HL-60 (cell line): ENCODE measurements at regions not wholly inside any gene's neighbourhood (a gene's known extent, or its start where the extent isn't known, plus 50 kb on each side); places are given as distances from the start of the nearest gene placed in this dataset.

Experiments used
- CTCF ChIP-seq: IDR thresholded peaks from one replicate; pipeline ENCODE4 v1.5.1; 2011; ENCODE audit warnings: low read length, control low read depth, inconsistent platforms; ENCODE audit not compliant: insufficient read depth
- GABPA ChIP-seq: IDR thresholded peaks from 2 replicates; pipeline ENCODE4 v1.6.1; 2012; ENCODE audit warnings: low read depth
- TF ChIP-seq, protein P1 (sequence below): IDR thresholded peaks from 2 replicates; pipeline ENCODE4 v1.6.1; 2012; ENCODE audit warnings: low read depth; ENCODE audit not compliant: insufficient replicate concordance

GRCh38 chr13:99648066-99648665, 146.9 kb downstream of the TM9SF2 start:
- TF ChIP-seq, protein P1, sequence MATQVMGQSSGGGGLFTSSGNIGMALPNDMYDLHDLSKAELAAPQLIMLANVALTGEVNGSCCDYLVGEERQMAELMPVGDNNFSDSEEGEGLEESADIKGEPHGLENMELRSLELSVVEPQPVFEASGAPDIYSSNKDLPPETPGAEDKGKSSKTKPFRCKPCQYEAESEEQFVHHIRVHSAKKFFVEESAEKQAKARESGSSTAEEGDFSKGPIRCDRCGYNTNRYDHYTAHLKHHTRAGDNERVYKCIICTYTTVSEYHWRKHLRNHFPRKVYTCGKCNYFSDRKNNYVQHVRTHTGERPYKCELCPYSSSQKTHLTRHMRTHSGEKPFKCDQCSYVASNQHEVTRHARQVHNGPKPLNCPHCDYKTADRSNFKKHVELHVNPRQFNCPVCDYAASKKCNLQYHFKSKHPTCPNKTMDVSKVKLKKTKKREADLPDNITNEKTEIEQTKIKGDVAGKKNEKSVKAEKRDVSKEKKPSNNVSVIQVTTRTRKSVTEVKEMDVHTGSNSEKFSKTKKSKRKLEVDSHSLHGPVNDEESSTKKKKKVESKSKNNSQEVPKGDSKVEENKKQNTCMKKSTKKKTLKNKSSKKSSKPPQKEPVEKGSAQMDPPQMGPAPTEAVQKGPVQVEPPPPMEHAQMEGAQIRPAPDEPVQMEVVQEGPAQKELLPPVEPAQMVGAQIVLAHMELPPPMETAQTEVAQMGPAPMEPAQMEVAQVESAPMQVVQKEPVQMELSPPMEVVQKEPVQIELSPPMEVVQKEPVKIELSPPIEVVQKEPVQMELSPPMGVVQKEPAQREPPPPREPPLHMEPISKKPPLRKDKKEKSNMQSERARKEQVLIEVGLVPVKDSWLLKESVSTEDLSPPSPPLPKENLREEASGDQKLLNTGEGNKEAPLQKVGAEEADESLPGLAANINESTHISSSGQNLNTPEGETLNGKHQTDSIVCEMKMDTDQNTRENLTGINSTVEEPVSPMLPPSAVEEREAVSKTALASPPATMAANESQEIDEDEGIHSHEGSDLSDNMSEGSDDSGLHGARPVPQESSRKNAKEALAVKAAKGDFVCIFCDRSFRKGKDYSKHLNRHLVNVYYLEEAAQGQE, result no peak
- TF ChIP-seq CTCF, result no peak
- TF ChIP-seq GABPA, result no peak
